T47D (cell line): ENCODE measurements at regions not wholly inside any gene's neighbourhood (a gene's known extent, or its start where the extent isn't known, plus 50 kb on each side); places are given as distances from the start of the nearest gene placed in this dataset.
"Not testable (repeated sequence)": the region's sequence is repeated elsewhere in the genome, so short reads cannot be mapped to it uniquely, and the experiment has no call there.

Experiments
- DNase-seq, 2 experiments: peaks; one replicate each; pipeline versions ENCODE4 v3.0.0 to v3.0.0-alpha.2; 2011 to 2012; ENCODE audit warnings: low read depth in 1 of 2, low spot score in 1 of 2
- JUND ChIP-seq: IDR thresholded peaks from 2 replicates; pipeline ENCODE4 v1.6.1; 2012; ENCODE audit warnings: low read depth
- in situ Hi-C: cut with HindIII; loops from 2 replicates; pipeline ENCODE4 v1.10.0; 2016; ENCODE audit warnings: low sequenced_read_pairs, low pct_unique_long_range_greater_than_20kb

DNA sequence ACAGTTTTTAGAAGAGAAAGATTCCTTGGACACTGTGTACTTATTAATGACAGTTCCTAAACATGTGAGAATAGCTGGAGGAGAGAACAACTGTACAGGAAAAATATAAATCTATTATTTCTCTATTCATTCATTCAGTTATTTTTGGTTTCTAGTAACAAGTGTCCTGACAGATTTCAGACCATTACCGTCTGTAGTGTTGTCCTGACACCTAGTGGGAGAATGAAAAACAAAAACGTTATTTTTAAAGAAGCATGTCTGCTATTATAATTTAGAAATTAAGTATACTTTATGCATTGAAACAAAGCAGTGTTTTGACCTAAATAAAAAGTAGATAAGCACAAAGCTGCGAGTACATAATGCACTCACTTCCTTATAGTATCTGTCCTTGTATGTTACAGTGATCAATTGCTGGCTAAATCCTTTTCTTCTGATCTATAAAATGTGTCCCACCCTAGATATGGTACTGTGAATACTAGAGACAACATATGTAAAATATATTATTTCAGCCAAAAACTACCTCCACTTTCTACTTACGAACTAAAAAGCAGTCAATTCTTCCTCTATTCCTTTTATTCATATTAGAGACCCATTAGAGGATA, 575.6 kb downstream of the ARL4A start:
- in situ Hi-C loops, result no loop called here
- no peak for TF ChIP-seq JUND
- peak in 1 of 2 experiments; percentile 73 for DNase-seq

DNA sequence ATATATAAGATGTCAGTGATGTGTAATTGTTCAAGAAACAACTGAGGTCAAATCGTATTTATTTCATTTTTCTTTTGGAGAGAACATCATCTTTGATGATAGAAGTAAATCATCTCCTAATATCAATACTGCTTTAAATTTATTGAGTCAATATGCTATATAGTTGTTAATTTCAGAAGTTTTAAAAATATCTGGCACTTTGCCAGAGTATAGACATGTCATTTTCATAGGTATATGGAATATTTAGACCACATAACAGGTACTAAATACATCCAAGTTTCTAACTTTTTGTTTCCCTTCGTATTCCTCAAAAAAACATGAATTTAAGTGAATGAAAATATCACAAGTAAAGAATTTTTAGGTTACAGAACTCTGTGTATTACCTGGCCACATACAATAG, 577.8 kb downstream of the ARL4A start:
- no peak for DNase-seq
- in situ Hi-C loops, result no loop called here
- no peak for TF ChIP-seq JUND

DNA sequence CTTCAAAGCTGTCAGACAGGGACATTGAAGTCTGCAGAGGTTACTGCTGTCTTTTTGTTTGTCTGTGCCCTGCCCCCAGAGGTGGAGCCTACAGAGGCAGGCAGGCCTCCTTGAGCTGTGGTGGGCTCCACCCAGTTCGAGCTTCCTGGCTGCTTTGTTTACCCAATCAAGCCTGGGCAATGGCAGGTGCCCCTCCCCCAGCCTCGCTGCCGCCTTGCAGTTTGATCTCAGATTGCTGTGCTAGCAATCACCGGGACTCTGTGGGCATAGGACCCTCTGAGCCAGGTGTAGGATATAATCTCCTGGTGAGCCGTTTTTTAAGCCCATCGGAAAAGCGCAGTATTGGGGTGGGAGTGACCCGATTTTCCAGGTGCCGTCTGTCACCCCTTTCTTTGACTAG, 586.8 kb downstream of the ARL4A start:
- in situ Hi-C loops, DNase-seq: not testable (repeated sequence)

DNA sequence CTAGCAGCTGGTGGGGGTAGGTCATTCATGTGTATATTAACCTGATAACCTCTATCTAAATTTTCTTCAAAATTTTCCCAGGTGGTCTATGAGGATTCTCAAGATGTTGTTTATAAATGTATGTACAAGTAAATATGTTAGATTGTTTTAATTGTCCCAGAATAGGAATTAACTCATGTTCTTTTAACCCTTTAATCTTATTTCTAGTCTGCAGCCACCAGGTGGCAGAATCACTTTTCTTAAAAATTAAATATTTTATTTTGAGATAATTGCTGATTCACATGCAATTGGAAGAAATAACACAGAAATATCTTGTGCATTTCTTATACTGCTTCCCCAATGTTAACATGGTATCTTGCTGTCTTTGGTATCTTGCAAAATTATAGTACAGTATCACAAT, 589.5 kb downstream of the ARL4A start:
- no peak for DNase-seq
- in situ Hi-C loops, result no loop called here
- TF ChIP-seq JUND, result no peak

DNA sequence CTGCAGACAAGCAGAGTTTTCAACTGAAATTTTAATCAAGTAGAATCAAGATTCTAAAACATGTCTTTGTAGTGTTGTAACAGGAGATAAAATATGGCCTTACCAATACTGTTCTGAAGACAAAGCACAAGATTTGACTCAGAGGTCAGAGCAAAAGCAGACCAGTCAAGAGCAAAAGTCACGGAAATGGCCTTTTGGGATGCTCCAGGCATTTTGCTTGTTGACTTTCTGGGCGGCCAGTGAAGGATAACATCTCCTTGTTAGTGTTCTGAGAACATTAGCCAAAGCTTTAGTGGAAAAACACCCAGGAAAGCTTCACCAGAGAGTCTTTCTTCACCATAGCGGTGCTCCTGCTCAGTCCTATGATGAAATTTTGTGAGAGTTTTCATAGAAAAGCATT, 590.6 kb downstream of the ARL4A start:
- TF ChIP-seq JUND, result 0 out of 2 replicates have a peak, but pooled peaks have one; percentile 16
- in situ Hi-C loops, result no loop called here
- DNase-seq, result peak in 1 of 2 experiments; percentile 84

DNA sequence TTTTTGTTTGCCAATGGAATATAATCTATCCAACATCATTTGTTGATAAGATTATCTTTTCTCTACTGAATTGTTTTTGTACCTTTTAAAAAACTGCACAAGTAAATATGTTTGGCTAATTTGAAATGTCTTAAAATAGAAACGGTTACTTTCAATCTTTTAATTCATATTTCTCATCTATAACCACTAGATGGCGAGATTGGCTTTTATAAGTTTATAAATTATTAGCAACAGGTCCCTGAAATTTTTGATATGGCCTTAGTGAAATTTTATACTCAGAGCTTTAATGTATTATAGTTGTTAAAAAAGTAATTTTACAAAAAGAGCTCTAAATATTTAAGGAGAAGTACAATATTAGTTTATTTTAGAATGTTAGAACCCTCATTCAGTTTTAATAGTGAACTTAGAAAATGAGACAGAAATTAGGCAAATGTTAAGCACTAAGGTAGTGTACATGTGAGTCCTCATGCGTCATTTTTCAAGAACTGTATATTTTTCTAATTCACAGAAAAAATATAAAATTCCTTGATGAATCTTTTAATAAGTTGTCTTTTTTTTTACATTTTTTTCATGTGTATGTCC, 592.5 kb downstream of the ARL4A start:
- in situ Hi-C loops, result no loop called here
- TF ChIP-seq JUND, result no peak
- DNase-seq, result peak in 1 of 2 experiments; percentile 56

DNA sequence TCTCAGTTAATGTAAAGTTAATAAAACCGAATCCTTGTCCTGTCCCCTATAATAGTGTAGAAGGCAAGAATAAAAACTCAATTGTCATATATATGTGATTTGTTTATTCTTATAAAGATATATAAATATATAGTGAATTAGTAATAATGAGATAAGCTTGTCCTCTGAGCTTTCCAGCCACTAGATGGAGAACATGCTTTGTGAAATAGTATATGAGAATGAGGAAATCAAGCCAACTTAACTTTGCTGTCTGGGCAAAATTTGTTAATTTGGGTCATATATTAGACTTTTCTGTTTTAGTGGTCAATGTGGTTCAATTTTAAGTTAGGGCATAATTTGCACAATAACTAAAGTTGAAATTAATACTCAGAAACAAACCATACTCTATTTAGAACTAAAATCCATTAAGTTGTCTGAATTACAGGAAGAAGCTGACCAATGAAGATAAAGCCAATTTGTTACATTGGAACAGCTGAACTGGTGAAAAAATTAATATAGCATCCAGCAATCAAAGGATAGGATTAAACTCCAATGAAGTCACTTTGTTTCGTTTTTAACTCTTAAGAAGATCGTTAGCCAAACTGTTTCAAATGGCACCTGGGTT, 595.0 kb downstream of the ARL4A start:
- peak in 1 of 2 experiments; percentile 60 for DNase-seq
- in situ Hi-C loops, result no loop called here
- TF ChIP-seq JUND, result no peak

DNA sequence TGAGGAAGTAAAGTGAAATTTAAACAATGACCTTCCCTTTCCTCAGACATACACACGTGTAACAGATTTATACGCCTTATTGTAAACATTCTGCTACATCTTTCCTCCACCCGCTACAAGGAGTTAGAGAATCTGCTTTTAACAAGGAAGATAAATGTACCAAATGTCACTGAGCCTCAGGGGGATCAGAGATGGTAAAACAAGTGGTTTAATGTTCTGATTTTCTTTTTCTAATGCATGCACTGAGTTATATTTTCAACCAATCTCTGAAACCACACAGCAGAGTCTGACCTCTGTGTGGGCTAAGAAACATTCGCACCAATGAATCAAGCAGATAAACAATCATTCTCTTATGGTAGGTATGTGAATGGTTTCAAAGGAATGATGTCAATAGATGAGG, 599.5 kb downstream of the ARL4A start:
- in situ Hi-C loops, result no loop called here
- TF ChIP-seq JUND, result no peak
- DNase-seq, result no peak

DNA sequence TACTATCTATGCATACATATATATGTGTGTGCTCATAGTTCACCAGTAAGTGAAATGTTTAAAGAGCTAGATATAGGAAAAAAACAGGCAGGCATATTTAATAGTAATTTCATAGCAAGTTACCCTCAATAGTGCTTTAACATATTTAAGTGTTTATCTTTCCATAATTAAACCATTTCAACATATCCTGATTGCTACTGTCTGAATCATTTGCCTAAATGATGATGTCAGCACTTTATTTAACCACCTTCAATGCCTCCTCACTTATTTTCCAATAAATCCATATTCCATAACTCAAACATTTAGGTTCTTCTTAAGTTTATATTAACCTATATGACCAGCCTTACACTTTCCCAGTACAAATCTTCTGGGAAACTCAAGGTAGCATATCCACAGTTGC, 601.1 kb downstream of the ARL4A start:
- TF ChIP-seq JUND, result no peak

DNA sequence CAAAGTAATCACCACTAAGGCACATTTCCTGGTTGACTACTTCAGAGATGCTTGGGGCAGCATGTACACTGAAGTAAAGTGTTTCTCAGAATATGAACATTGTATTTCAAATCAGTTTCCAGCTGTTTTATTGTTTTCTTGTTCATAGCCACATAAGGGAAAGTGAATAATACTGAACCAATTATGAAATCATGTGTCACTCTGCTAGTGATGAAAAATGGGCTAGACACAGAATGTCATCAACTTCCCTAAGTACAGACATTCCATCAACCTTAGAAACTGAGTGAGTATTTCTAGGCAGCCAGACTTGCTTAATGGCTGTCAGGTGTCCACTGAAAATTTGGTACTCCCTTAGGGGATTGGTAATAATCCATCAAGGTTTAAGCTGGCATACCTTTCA, 603.5 kb downstream of the ARL4A start:
- in situ Hi-C loops, result no loop called here
- DNase-seq, result no peak
- TF ChIP-seq JUND, result no peak

More for the DNA sequence above, 601.1 kb downstream of the ARL4A start:
- no peak for DNase-seq
- in situ Hi-C loops, result no loop called here

DNA sequence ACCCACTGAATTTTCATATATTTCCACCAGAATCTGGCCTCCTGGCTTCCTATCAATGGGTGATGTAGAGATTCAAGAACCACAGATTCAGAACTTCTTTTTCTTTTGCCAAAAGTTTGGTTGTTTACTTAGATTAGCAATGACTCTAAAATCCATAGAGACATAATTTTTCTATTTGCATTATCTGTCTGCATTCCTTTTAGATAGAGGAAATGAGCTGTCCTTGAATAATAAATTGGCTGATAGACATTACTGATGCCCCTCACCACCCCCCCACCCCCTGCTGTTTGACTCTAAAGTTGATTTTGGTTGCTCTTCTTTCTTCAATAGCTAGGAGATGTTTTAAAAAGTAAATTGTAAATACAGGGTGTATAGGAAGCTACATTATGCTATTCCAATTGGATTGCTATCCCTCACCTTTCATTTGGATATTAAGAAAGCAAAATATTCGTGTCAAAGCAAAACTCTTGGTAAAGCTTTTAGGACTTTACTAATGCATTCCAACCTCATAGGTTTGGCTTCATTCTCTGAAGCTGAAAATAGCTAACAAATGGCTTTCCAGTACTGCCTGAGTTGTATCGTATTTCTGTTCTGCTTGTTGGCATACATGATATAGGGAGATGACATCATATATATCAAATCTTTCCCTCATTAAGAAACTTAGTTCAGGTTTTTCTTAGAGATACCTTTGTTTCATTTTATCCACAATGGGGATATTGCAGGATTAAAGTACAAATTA, 606.0 kb downstream of the ARL4A start:
- in situ Hi-C loops, result no loop called here
- TF ChIP-seq JUND, result no peak
- DNase-seq, result no peak

DNA sequence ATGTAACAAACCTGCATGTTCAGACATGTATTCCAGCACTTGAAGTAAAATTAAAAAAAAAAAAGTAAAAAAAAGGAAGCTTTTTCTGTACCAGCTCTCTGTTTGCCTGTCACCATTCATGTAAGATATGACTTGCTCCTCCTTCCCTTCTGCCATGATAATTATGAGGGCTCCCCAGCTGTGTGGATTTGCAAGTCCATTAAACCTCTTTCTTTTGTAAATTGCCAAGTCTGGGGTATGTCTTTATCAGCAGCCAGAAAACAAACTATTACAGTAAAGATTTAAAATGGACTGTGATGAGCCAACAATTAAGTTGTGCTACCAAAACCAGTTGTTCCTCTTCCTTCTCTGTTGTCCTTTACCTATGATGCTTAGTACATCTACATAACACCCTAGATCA, 619.6 kb downstream of the ARL4A start:
- no peak for DNase-seq
- in situ Hi-C loops, result no loop called here
- no peak for TF ChIP-seq JUND

DNA sequence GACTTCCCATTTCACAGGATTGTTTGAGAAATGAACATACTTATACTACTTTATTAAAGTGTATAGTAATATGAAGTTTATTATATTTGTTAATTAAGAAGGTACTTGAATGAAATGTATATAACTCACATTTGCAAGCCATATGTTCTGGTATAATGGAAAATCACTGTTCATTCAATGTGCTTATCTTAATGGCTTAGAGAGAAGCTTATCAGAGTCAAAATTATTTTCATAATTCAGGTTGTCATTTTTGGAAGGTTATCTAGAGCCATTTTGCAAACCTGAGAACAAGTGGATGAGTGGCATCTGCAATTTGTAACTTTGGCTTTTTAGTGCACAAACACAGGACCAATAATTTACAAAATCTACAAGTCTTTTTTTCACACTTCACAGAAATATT, 621.0 kb downstream of the ARL4A start:
- no peak for DNase-seq
- no peak for TF ChIP-seq JUND
- in situ Hi-C loops, result no loop called here
